NCI-H2227 (cell line): ENCODE measurements at regions not wholly inside any gene's neighbourhood (a gene's known extent, or its start where the extent isn't known, plus 50 kb on each side); places are given as distances from the start of the nearest gene placed in this dataset.

Source experiments
- DNase-seq: peaks from one replicate; lab custom pipeline; 2025; ENCODE audit not compliant: unreplicated experiment; lab: John Stamatoyannopoulos, UW

GRCh38 chr1:55611123-55611522 is 396.0 kb upstream of the USP24 start:
- DNase-seq: no peak

DNA sequence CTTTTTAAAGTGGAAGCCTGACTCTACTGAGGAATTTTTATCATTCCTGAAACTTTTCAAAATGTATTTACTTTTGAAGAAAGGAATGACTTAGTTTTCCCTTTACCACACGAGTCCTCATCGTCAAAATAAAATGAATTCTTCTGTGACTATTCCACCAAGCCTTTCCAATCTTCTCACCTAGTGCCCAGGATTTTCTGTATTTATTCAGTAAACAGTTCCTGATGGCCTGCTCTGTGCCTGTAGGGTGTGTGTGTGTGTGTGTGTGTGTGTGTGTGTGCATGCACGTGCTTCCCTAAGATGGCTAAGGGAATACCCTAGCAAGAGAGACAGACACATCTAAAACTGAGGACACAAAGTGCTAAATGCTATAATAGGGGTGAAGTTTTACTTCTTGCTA is 395.0 kb upstream of the USP24 start:
- no peak for DNase-seq

DNA sequence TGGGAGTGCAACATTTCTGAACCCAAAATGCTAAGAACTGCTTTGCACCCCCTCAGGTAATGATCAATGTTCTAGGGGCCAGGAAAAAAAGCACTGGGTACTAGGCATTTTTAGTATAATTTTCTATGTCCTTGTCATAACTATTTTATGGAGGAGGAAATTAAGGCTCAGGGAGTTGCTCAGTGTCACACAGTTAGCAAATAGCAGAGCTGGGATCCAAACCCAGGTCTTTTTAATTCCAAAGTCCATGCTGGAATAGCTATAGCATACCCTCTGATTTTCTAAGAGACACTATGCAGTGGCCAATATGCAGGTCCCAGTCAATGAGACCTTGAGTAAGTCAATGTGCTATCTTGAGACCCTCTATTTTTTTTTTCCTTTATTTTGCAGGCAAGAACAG is 394.5 kb upstream of the USP24 start:
- DNase-seq: no peak

- DNase-seq: no peak
Measured at GRCh38 chr1:55605155-55605554, 390.0 kb upstream of the USP24 start.

- no peak for DNase-seq
Measured at GRCh38 chr1:55604749-55605148, 389.6 kb upstream of the USP24 start.

GRCh38 chr1:55604179-55604578 is 389.0 kb upstream of the USP24 start:
- no peak for DNase-seq

GRCh38 chr1:55600242-55600641 is 385.1 kb upstream of the USP24 start:
- DNase-seq: no peak

DNA sequence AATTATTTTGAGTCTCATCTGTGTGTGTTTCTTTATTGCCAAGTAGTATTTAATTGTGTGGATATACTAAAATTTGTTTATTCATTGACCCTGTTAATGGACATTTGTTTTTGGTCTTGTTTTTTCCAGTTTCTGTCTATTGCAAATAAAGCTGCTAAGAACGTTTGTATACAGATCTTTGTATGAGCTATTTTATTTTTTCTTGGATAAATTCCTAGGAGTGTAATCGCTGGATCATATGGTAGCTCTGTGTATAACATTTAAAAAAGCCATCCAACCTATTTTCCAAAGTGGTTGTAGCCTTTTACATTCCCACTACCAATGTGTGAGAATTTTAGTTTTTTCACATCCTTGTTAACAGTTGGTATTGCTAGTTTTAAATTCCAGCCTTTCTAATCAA is 382.7 kb upstream of the USP24 start:
- DNase-seq: no peak

- no peak for DNase-seq
Measured at GRCh38 chr1:55594701-55595100, 379.5 kb upstream of the USP24 start.

- DNase-seq: no peak
Measured at GRCh38 chr1:55593298-55593697, 378.1 kb upstream of the USP24 start.

DNA sequence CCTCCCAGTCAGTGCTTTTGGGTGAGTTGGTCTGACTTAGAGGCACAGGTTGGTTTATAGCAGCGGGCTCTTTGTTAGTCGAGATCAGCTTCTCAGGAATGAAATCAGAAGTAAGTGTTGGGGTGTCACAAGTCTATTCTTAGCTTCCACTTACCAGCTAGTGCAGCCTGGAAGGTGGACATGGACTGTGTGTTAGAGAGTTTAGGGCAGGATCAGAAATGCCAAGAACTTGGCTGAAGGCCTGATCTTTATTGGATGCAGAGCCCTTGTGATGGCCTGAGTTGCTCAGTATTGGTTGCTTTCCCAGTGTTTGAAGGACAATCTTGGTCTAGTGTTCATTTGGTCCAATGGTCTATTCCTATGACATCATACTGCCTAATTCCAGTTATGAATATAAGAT is 377.0 kb upstream of the USP24 start:
- no peak for DNase-seq

DNA sequence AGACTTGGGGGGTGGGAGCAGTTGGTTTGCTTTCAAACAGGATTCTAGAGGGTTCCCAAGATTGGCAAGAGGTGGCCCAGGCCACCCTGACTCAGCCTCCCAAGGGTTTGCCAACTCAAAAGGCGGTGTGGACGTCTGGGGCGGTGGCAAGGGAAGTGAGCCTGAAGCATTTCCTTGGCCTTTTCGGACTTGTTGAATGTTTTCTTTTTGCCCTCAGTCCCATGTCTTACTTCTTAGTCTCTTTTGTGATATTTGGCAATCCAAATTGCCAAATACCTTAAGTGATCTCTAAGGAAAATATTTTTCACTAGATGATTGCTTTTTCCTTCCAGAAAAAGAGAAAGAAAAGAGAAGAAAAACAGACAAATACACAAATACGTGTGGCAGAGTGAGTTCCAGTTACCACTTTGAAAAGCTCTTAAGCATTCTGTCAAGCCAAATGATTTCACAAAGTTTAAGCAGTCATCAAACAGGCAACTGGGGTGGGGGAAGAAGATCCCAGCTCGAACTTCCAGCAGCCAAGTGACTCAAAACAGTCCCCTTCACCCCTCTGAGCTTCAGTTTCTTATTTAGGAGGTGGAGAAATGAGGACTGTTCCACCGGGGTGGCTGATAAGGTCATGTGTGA is 374.6 kb upstream of the USP24 start:
- no peak for DNase-seq

DNA sequence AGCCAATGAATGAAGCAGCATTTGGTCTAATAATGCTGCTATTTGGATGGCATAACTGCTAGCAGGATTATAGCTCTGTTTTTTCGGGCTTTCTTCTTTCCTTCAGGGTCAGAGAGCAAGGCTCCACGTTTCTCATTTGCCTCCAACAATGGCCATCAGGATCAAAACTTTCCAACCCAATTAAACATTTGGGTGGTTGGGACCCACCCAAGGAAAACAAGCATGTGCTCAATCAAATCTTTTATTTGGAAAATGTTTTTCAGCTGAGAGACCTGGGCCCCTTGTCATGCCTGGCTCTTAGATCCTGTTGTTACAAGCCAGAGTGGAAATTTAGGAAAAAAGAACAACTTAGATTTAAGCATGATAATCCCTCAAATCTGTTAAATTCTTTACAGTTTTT is 373.1 kb upstream of the USP24 start:
- no peak for DNase-seq

GRCh38 chr1:55586771-55587170 is 371.6 kb upstream of the USP24 start:
- no peak for DNase-seq

GRCh38 chr1:55585402-55585792 is 370.2 kb upstream of the USP24 start:
- DNase-seq: no peak

GRCh38 chr1:55584526-55585401 is 369.6 kb upstream of the USP24 start:
- DNase-seq: no peak

- no peak for DNase-seq
Measured at GRCh38 chr1:55582084-55582483, 366.9 kb upstream of the USP24 start.

- no peak for DNase-seq
Measured at GRCh38 chr1:55580845-55581332, 365.7 kb upstream of the USP24 start.

- DNase-seq: no peak
Measured at GRCh38 chr1:55579332-55580001, 364.3 kb upstream of the USP24 start.

DNA sequence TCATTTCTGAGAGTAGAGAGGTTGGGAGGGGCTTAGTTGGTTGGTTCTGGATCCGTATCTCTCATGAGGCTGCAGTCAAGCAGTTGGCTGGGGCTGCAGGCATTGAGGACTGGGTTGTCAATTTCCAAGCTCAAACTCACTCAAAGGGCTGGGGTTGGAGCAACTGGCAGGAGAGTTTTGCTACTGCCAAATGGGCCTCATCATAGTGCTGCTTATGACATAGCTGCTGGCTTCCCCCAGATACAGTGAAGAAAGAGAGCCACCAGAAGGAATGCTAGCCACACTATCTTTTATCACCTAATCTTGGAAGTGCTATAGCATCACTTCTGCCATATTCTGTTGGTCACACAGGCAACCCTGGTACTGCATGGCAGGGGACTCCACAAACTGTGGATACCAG is 363.5 kb upstream of the USP24 start:
- no peak for DNase-seq

GRCh38 chr1:55575571-55576279 is 360.6 kb upstream of the USP24 start:
- DNase-seq: no peak
